K562 (cell line): ENCODE measurements at regions not wholly inside any gene's neighbourhood (a gene's known extent, or its start where the extent isn't known, plus 50 kb on each side); places are given as distances from the start of the nearest gene placed in this dataset.

Experiments
- ATAC-seq: fragments of 200-7000 bp; cut with Tn5 transposase; 3 replicates; pipeline ENCODE4 v1.9.1; 2020; ENCODE audit warnings: moderate library complexity
- BruUV-seq: library from RNA; stranded (reverse); fragments of 400-500 nt; replicated peaks from 2 replicates; lab custom pipeline; 2021; lab: Mats Ljungman, UMichigan
- CTCF ChIA-PET: fragments of 300-600 bp; formaldehyde crosslinking; extraction: SDS; loops from one replicate; lab custom pipeline; 2021; ENCODE audit warnings: low intra/inter-chr PET ratio; lab: Yijun Ruan, JAX
- POLR2A ChIA-PET: fragments of 300-600, 350-650 bp; sonication (Branson Sonifier 250); formaldehyde crosslinking; extraction: SDS; loops from one replicate; lab custom pipeline; 2021; ENCODE audit warnings: antibody characterized with exemption, inconsistent platforms; lab: Yijun Ruan, JAX
- DNase-seq, 4 experiments: peaks; one replicate each; pipeline versions ENCODE4 v3.0.0 to v3.0.0-alpha.2; 2011 to 2018; ENCODE audit warnings: low spot score in 3 of 4, mixed read lengths in 3 of 4; ENCODE audit errors: extremely low read depth in 1 of 4
- FAIRE-seq: peaks from 2 replicates; lab custom pipeline; 2011; peaks lifted over from hg19 to GRCh38; lab: Jason Lieb, UNC
- H2AFZ ChIP-seq: 2 replicates; pipeline ENCODE4 v1.6.0; 2011; ENCODE audit warnings: low read depth, low read length, control low read depth, inconsistent platforms
- H3K27ac ChIP-seq: fragments of 200-600 bp; 3 replicates; pipeline ENCODE4 v1.8.0; 2011; ENCODE audit warnings: low read depth, mild to moderate bottlenecking, control low read depth, inconsistent platforms, low read length, moderate library complexity, mixed read lengths; ENCODE audit errors: extremely low read depth
- H3K27me3 ChIP-seq, 2 experiments: fragments of 300-600 bp in 1 of 2; 2 replicates in 1 of 2; 3 replicates in 1 of 2; pipeline versions ENCODE4 v1.6.0 to v1.8.0; 2011; ENCODE audit warnings: inconsistent platforms in 2 of 2, low read length in 2 of 2, mild to moderate bottlenecking in 1 of 2, mixed read lengths in 1 of 2, moderate library complexity in 1 of 2; ENCODE audit not compliant: control insufficient read depth in 2 of 2, insufficient read depth in 2 of 2
- H3K36me3 ChIP-seq: fragments of 300-600 bp; 3 replicates; pipeline ENCODE4 v1.8.0; 2011; ENCODE audit warnings: mild to moderate bottlenecking, low read length, inconsistent platforms; ENCODE audit not compliant: control insufficient read depth, insufficient read depth
- H3K4me1 ChIP-seq, 2 experiments: fragments of 200-600 bp in 1 of 2; replicated peaks in 1 of 2; 2 replicates in 1 of 2; 3 replicates in 1 of 2; pipeline versions ENCODE4 v1.5.1 to v1.8.0; 2011; ENCODE audit warnings: inconsistent platforms in 2 of 2, low read length in 2 of 2, mild to moderate bottlenecking in 1 of 2, mixed read lengths in 1 of 2, moderate library complexity in 1 of 2; ENCODE audit not compliant: control insufficient read depth in 2 of 2, insufficient read depth in 2 of 2
- H3K4me2 ChIP-seq: 2 replicates; pipeline ENCODE4 v1.6.1; 2011; ENCODE audit warnings: low read length, control low read depth, inconsistent platforms, mixed read lengths; ENCODE audit not compliant: insufficient read depth
- H3K4me3 ChIP-seq: fragments of 200-600 bp; sonication (generic), shearing (Covaris generic); 2 replicates; pipeline ENCODE4 v1.5.1; 2016; ENCODE audit warnings: control low read depth, inconsistent platforms
- H3K79me2 ChIP-seq: fragments of 200-600 bp; 3 replicates; pipeline ENCODE4 v1.8.0; 2011; ENCODE audit warnings: low read length, inconsistent platforms; ENCODE audit not compliant: control insufficient read depth, insufficient read depth
- H3K9ac ChIP-seq, 2 experiments: 2 replicates each; pipeline versions ENCODE4 v1.6.0 to v1.6.1; 2011; ENCODE audit warnings: low read depth in 2 of 2, low read length in 2 of 2, control low read depth in 1 of 2, inconsistent platforms in 1 of 2, mild to moderate bottlenecking in 1 of 2, mixed read lengths in 1 of 2; ENCODE audit not compliant: insufficient read depth in 1 of 2
- H3K9me1 ChIP-seq: one replicate; pipeline ENCODE4 v1.6.0; 2011; ENCODE audit warnings: inconsistent platforms, mild to moderate bottlenecking, low read length, moderate library complexity; ENCODE audit not compliant: control insufficient read depth, insufficient read depth
- H3K9me3 ChIP-seq: replicated peaks from 2 replicates; pipeline ENCODE4 v1.5.1; 2011; ENCODE audit warnings: low read depth, low read length, inconsistent platforms; ENCODE audit not compliant: control insufficient read depth, insufficient read depth
- H4K20me1 ChIP-seq: replicated peaks from 2 replicates; pipeline ENCODE4 v1.6.1; 2011; ENCODE audit warnings: low read length, inconsistent platforms, mixed read lengths; ENCODE audit not compliant: control insufficient read depth, insufficient read depth
- CBX2 ChIP-seq: fragments of 200-600 bp; sonication (generic); IDR thresholded peaks from one replicate; pipeline ENCODE4 v1.6.1; 2012; ENCODE audit warnings: mild to moderate bottlenecking, low read length, inconsistent platforms; ENCODE audit not compliant: insufficient read depth, poor library complexity, severe bottlenecking
- E2F8 ChIP-seq: fragments of 450-650 bp; IDR thresholded peaks from 2 replicates; pipeline ENCODE4 v1.7.1; 2018; ENCODE audit warnings: mild to moderate bottlenecking, low read depth; ENCODE audit not compliant: partially characterized antibody
- EGR1 ChIP-seq: fragments of 450-650 bp; conservative IDR thresholded peaks from 2 replicates; pipeline ENCODE4 v1.6.1; 2017; ENCODE audit warnings: mild to moderate bottlenecking
- ELF1 ChIP-seq: fragments of 200-800 bp; sonication (Bioruptor generic); IDR thresholded peaks from 2 replicates; pipeline ENCODE4 v1.6.1; 2016; ENCODE audit warnings: missing genetic modification characterization, missing compliant biosample characterization
- ID3 ChIP-seq, 2 experiments: fragments of 250-450 bp in 1 of 2; fragments of 450-650 bp in 1 of 2; sonication (Bioruptor Pico) in 1 of 2; IDR thresholded peaks; 2 replicates each; pipeline versions ENCODE4 v1.6.1 to v1.8.0; 2016 to 2021; ENCODE audit warnings: mild to moderate bottlenecking in 2 of 2, moderate library complexity in 2 of 2, missing compliant biosample characterization in 1 of 2, missing genetic modification characterization in 1 of 2
- MECOM ChIP-seq: fragments of 250-450 bp; sonication (Bioruptor Pico); IDR thresholded peaks from 2 replicates; pipeline ENCODE4 v1.8.0; 2022; ENCODE audit warnings: inconsistent platforms
- MEF2D ChIP-seq: conservative IDR thresholded peaks from 2 replicates; pipeline ENCODE4 v1.6.1; 2016; ENCODE audit warnings: low read depth, missing genetic modification characterization, missing compliant biosample characterization
- PTRF ChIP-seq: fragments of 450-650 bp; IDR thresholded peaks from 2 replicates; pipeline ENCODE4 v1.6.1; 2016; ENCODE audit warnings: mild to moderate bottlenecking, missing genetic modification characterization, missing compliant biosample characterization
- SMARCC2 ChIP-seq: fragments of 450-650 bp; IDR thresholded peaks from 2 replicates; pipeline ENCODE4 v1.6.1; 2017; ENCODE audit warnings: antibody characterized with exemption, moderate library complexity, mild to moderate bottlenecking, low read depth
- SREBF2 ChIP-seq: sonication (generic); formaldehyde crosslinking; IDR thresholded peaks from 2 replicates; pipeline ENCODE4 v1.4.0; 2020; ENCODE audit warnings: mild to moderate bottlenecking, missing genetic modification reagents
- STAT5A ChIP-seq: IDR thresholded peaks from 2 replicates; pipeline ENCODE4 v1.6.1; 2012; ENCODE audit warnings: low read length, inconsistent platforms, borderline replicate concordance
- TOE1 ChIP-seq, 2 experiments: fragments of 450-650 bp in 1 of 2; sonication (generic) in 1 of 2; formaldehyde crosslinking in 1 of 2; IDR thresholded peaks; 2 replicates each; pipeline versions ENCODE4 v1.7.1 to v1.8.0; 2016 to 2022; ENCODE audit warnings: borderline replicate concordance in 2 of 2, mild to moderate bottlenecking in 2 of 2, antibody characterized with exemption in 1 of 2, inconsistent platforms in 1 of 2, low read depth in 1 of 2, missing genetic modification reagents in 1 of 2, moderate library complexity in 1 of 2
- WGBS: fragments of 100-300 bp; shearing (Covaris generic); methylation state at CpG from one replicate; pipeline ENCODE4 v1.1.6; 2016; ENCODE audit warnings: low coverage, mixed read lengths; ENCODE audit not compliant: insufficient coverage; ENCODE audit errors: missing lambda C conversion rate; 5-methylcytosine and 5-hydroxymethylcytosine counted together
- in situ Hi-C: fragments of 300-500 bp; cut with MboI; formaldehyde crosslinking; loops from 4 replicates; pipeline ENCODE4 v1.15.0; 2018; ENCODE audit warnings: inconsistent platforms, mixed read lengths
- intact Hi-C: fragments of 100-400 bp; cut with micrococcal nuclease; formaldehyde crosslinking; loops from 2 replicates; pipeline ENCODE4 v1.14.2; 2022

- WGBS, result 2% methylated on average over 4 of the region's 4 CpGs
- Histone ChIP-seq H3K27ac (no peak overlapping the region), H3K4me2 (no peak overlapping the region), H3K9ac (no peak overlapping the region), H4K20me1 (no peaks in the 10 kb centered on the region), H3K79me2 (no peaks in the 10 kb centered on the region), H3K9me1 (no peaks in the 10 kb centered on the region), H2AFZ (no peak overlapping the region), H3K4me1 (no peaks in the 10 kb centered on the region), H3K9me3 (no peaks in the 10 kb centered on the region; the same call in 1 of the 2 replicates), H3K36me3 (no peaks in the 10 kb centered on the region), H3K4me3 (no peak overlapping the region), H3K27me3 (no peaks in the 10 kb centered on the region)
- TF ChIP-seq CBX2, result no peak
- no peak for TF ChIP-seq MEF2D (tag)
- TF ChIP-seq SREBF2 (CRISPR knock-in tag), result no peak
- TF ChIP-seq MECOM (CRISPR knock-in tag), result no peak
- TF ChIP-seq E2F8, result no peak
- TF ChIP-seq TOE1 (IDR thresholded peaks at IDR 0.05; ENCODE audit: borderline replicate concordance), result no peak
- no peak for TF ChIP-seq TOE1 (CRISPR knock-in tag; IDR thresholded peaks at IDR 0.05; ENCODE audit: borderline replicate concordance, low read depth)
- no peak for TF ChIP-seq PTRF (tag)
- TF ChIP-seq SMARCC2, result no peak
- TF ChIP-seq ELF1 (tag), result no peak
- no peak for TF ChIP-seq EGR1
- TF ChIP-seq STAT5A, result no peak
- TF ChIP-seq ID3 (CRISPR knock-in tag; IDR thresholded peaks at IDR 0.05), result no peak
- no peak for TF ChIP-seq ID3 (tag; IDR thresholded peaks at IDR 0.05)
- ChIA-PET CTCF (no interaction called here), POLR2A (no interaction called here)
- ATAC-seq (no peak), DNase-seq (no peak), FAIRE-seq (no peak)
- intact Hi-C loops (no loop called here), in situ Hi-C loops (no loop called here)
- no TSS peak for BruUV-seq
Measured at GRCh38 chr15:87228460-87228859, 1028.1 kb downstream of the NTRK3 start.
